PC-9 (cell line): ENCODE measurements at regions not wholly inside any gene's neighbourhood (a gene's known extent, or its start where the extent isn't known, plus 50 kb on each side); places are given as distances from the start of the nearest gene placed in this dataset.

Experiments used
- EZH2 ChIP-seq: fragments of 200-600 bp; sonication (generic); IDR thresholded peaks from 2 replicates; pipeline ENCODE4 v1.8.0; 2017; ENCODE audit warnings: antibody characterized with exemption, low read depth
- TF ChIP-seq, protein P1 (sequence below): fragments of 200-600 bp; sonication (generic); conservative IDR thresholded peaks from 2 replicates; pipeline ENCODE4 v1.6.1; 2017; ENCODE audit warnings: mixed run types, antibody characterized with exemption, mild to moderate bottlenecking, moderate library complexity

DNA sequence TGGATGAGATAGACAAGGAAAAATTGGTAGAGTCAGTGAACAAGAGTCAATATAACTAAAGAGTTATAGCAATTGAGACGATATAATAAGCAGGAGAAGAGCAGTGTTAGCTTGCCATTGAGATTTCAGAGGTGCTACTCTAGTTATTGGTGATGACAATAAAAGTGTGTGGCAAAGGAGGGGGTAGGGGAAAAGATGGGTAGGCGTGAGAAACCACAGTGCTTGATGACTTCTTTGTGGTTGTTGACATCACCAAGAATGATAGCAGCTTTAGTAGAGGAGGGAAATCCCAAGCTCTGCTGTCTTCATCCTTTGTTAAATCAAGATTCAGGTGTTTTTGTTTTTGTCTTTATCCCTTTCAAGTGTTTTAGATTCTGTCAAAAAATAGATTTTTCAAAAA is 179.9 kb upstream of the PPP3CA start:
- TF ChIP-seq, protein P1, sequence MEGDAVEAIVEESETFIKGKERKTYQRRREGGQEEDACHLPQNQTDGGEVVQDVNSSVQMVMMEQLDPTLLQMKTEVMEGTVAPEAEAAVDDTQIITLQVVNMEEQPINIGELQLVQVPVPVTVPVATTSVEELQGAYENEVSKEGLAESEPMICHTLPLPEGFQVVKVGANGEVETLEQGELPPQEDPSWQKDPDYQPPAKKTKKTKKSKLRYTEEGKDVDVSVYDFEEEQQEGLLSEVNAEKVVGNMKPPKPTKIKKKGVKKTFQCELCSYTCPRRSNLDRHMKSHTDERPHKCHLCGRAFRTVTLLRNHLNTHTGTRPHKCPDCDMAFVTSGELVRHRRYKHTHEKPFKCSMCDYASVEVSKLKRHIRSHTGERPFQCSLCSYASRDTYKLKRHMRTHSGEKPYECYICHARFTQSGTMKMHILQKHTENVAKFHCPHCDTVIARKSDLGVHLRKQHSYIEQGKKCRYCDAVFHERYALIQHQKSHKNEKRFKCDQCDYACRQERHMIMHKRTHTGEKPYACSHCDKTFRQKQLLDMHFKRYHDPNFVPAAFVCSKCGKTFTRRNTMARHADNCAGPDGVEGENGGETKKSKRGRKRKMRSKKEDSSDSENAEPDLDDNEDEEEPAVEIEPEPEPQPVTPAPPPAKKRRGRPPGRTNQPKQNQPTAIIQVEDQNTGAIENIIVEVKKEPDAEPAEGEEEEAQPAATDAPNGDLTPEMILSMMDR: no peak
- no peak for TF ChIP-seq EZH2
